CMK (cell line): ENCODE measurements at regions not wholly inside any gene's neighbourhood (a gene's known extent, or its start where the extent isn't known, plus 50 kb on each side); places are given as distances from the start of the nearest gene placed in this dataset.

Source experiments
- DNase-seq: peaks from one replicate; pipeline ENCODE4 v3.0.0-alpha.2; 2010; ENCODE audit warnings: low read depth

DNA sequence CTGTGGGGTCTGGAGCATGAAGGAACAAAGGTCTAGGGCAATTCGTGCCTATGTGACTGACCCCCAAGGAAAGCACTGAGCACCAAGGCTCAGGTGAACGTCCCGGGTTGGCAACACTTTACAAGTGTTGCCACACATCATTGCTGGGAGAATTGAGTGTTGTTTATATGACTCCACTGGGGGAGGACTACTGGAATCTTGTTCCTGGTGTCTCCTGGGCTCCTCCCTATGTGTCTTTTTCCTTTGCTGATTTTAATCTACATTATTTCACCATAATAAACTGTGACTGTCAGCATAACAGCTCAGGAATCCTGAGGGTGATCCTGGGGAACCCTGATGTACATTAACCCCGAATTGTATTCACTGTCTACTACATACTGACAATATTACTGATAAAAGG is 207.7 kb upstream of the BMP2 start:
- DNase-seq, result no peak

DNA sequence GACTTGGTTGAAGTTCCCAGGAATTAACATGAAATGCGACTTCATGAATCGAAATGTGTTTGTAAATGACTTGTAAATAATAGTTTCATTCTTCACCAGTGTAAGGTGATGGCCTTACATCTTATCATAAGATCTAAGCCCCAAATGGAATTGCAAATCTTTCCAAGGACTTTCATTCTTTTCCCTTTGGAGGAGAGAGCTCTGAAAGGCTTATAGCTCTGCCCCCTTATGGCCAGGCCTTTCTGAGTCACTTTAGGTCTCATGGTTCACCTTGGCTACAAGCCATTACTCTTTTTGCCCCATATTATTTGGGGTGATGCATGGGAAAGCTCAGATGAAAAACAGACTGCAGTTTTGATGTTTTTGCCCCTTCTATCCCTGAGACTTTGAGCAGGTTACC is 209.1 kb upstream of the BMP2 start:
- DNase-seq, result no peak

DNA sequence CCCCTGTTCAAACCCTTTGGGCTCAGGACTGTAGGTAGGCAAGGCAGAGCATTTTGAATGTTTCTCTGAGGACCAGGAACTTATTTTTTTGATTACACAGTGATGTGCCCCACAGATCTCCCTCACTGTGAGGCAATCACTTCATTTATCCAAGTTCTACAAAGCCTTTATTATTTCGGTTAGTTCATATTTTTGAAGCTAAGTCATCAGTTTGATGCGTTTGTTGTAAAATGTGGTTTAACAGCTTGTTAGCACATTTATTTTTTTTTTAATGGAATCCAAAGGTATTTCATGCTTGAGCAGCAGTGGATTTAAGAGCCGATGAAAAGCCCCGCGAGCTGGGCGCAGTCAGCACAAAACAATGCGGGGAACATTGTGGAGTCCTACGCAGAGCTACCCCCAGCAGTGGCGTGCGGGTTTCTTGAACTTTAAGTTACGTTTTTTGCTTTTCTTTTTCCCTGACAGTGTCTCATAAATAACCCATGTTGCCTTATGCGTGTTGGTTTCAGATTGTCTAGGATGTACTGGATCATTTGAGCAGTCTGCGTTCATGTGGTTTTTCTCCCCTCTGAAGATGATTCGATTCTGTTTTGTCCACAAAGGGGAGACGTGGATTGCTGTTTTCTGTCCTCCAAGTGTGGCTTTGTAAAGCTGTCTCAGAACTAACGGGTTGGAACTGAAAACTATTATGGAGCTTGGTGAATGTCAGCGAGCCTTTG is 233.6 kb upstream of the BMP2 start:
- no peak for DNase-seq

DNA sequence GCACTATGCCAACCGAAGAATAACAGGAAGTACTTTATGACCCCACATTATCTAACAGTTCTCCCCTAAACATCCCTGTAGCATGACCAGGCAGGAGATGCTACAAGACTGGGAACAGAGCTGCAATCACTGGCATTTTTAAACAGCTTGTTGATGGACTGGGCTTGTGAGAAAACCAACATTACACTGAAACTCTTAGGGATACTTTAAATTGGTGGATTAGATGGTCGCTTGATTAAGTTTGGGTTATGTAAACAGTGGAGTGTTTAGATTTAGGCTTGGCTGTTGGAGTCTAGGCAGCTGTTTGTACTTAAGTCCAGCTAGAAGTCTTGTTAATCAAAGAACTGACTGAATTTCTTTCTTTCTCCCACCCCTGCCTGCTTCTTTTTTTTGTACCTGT is 234.1 kb upstream of the BMP2 start:
- DNase-seq, result no peak

DNA sequence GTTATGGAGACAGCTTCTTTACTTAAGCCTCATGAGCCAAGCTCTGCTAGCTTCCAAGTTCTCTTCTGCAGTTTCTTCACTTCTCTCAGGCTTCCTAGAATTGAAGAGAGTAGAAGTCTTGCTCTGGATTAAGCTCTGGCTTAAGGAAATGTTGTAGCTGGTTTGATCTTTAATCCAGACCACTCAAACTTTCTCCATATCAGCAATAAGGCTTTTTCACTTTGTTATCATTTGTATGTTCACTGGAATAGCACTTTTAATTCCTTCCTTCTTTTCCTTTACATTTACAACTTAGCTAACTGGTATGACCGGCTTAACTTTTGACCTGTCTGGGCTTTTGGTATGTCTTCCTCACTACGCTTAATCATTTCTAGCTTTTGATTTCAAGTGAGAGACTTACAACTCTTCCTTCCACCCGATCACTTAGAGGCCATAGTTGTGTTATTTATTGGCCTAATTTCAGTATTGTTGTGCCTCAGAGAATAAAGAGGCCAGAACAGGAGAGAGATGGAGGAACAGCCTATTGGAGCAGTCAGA is 236.6 kb upstream of the BMP2 start:
- DNase-seq, result no peak

DNA sequence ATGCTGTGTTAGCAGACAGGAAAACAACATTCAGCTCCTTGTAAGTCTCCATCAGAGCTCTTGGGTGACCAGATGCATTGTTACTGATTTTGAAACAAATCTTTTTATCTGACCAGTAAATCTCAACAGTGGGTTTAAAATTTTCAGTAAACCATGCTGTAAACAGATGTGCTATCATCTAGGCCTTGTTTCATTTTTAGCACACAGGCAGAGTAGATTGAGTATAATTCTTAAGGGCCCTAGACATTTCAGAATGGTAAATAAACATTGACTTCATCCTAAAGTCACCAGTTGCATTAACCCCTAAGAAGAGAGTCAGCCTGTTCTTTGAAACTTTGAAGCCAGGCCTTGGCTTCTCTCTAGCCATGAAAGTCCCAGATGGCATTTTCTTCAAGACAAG is 237.2 kb upstream of the BMP2 start:
- no peak for DNase-seq

DNA sequence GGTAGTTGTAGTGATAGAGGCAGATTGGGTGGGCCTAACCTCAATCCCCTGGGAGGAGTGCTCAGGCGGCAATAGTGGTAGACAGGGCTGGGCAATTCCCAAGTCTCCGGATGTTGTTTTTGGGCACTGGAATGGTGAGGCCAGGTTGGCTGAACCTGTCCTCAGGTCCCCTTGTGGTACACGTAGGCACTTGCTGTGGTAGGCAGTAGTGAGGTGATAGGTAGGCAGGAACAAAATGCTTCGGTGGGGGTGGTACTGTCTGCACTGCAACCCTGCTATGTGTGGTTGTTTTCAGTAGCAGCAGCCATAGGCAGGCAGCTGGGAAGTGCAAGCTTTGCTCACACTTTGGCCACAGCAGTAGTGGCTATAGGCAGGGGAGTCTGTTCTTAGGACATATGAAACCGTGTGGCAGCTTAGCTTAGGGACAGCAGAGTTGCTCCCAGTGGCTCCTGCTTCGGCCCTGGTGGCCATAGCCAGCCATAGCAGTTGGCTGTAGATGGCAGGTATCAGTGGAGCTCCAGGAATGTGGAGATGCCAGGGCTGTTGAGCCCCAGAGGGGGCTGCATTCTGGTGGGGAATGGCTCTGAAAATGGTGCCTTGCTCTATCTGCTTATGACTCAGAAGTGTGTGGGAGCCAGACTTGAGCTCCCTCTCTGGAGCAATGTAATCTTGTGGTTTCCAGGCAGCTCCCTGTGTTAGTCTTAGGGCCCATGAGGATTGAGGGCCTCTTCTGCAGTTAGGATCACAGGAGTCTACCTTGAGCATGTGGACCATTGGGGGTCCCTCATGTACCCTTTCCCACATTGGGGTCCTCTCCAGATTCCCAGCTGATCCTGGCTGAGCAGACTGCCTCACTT is 241.8 kb upstream of the BMP2 start:
- DNase-seq, result no peak

DNA sequence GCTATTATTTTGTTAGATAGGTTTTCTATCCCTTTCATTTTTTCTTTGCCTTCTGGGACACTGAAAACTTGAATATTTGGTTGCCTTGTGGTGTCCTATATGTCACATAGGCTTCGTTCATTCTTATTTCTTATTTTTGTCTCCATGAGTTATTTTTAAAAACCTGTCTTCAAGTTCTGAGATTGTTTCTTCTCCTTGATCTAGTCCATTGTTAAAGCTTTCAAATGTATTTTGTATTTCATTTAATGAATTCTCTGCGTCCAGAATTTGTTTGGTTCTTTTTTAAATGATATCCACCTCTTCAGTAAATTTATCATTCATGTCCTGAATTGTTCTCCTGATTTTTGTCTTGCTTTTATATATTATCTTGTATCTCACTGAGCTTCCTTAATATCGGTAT is 243.2 kb upstream of the BMP2 start:
- no peak for DNase-seq

DNA sequence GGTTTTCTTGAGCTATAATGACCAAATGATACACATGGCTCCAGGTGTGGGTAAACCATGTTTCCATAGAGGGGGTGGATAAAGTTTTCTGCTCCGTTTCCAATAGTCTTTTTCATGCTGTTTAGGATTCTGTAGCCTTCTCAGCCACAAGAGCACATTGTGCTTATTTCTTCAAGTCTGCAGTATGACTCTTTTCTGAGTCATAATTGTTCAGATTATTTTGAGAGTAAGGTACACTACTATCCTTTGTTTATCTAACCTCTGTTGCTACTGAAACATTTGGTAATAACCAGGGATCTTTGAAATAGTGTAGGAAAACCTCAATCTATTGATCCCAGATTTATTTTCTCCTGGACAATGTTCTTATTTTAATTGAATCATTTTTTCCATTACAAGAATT is 247.9 kb upstream of the BMP2 start:
- DNase-seq, result no peak

DNA sequence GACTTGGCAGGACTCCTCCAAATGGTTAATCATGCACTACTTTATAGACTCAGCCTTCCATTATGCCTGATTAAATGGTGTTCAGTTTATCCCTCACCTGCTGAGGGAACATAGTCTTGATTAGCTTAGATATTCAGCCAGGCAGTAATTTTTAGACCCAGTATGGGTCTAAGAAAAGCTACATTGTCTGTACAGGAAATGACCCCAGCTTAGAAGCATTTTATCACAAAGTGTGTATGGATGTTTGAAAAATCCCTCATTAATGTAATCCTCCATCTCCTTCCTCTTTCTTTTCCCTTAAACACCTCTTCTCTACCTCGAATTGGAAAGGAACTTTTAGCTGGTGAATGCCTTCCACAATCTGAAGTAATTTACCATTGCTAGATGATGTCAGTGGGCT is 252.2 kb upstream of the BMP2 start:
- DNase-seq, result no peak

DNA sequence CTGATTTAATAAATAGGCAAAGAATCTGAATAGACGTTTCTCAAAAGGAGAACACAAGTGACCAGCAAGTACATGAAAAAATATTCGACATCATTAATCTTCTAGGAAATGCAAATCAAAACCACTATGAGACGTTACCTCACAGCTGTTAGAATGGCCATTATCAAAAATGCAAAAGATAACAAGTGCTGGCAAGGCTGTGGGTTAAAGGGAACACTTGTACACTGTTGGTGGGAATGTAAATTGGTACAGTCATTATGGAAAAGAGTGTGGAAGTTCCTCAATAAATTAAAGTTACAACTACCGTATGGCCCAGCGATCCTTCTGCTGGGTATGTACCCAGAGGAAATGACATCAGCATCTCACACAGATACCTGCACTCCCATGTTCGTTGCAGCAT is 253.9 kb upstream of the BMP2 start:
- no peak for DNase-seq

DNA sequence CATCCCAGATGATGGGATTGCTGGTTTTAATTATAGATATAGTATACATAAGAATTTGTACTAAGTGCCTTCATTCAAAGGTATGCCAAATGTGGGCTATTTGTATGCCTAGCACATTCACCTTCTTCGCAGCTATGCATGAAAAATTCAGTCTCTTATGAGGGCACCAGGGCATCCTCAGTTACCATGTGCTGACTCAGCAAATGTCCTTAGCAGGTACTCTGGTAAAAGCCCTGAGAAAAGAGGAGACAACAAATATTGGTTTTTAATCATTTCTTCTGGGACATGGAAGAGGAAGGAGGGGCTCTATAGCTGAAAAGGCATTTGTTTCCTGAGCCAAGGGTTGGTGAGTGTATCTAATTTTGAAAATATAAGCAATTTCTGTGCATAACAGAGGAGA is 258.1 kb upstream of the BMP2 start:
- no peak for DNase-seq

DNA sequence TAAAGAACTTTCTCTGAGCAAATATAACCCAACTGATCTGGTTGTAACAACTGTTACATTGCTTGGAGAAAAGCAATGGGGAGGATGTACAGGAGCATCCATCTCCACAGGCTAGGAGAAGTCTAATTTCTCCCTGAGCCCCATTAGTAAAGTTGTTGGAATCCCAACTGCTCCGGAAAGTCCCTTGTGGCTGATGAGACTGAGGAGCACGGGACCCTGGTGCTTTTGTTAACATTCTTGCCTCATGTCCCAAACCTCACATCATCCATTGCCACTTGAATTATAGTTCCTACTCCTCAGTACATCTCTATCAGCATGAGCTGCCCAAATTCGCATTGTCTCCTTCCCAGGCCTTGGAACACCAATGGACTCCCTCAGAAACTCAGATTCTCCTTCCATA is 260.6 kb upstream of the BMP2 start:
- DNase-seq, result no peak

DNA sequence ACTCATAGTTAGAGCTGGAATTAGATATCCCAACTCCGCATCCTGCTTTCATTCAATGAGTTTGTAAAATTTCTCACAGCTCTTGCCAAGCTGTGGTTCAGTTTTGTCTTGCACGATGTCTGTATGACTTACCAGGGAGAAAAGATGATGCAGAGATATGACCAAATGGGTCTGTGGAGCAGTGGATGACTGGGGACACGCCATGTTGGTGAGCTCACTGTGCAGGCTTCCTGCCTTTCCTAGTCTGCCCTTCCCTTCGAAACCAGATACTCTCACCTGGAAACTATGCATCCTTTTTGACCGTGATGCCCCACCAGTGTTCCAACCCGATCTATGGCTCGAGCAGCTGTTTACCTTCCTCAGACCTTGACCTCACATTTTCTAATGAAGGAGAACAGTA is 262.7 kb upstream of the BMP2 start:
- DNase-seq, result no peak

DNA sequence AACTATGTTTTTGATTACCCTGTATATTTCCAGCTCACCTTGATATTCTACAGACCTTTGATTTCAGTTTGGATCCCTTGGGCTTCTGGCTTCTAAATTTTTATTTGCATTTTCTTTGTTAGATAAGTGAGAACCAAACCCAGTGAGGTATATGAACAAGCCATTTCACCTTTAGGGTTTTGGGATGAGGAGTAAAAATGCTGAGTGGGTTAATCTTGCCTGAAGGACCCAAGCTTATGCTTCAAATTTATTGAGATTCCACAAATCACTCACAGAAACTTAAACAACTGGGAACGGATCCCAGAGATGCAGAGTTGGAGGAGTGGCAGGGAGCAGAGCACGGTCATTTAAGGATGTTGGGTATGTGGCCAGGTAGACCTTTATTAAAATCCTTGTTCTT is 263.3 kb upstream of the BMP2 start:
- no peak for DNase-seq

DNA sequence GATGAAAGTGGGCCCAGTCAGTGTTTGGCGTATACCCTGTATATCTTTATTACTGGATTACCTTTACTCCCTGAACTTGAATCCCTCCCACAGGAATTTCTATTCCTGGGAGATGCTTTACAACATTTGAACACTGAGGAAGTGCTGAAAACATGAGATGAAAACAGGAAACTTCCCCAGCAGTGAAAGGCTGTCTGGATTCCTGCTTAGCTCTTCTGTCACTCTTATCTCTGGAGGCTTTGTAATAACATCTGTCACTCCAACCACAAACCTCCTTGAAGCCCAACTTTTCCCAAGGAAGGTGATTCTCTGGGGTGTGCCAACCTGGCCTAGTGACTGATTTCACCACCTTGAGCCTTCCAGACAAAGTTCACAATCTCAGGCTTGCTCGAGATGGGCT is 264.5 kb upstream of the BMP2 start:
- DNase-seq, result no peak

DNA sequence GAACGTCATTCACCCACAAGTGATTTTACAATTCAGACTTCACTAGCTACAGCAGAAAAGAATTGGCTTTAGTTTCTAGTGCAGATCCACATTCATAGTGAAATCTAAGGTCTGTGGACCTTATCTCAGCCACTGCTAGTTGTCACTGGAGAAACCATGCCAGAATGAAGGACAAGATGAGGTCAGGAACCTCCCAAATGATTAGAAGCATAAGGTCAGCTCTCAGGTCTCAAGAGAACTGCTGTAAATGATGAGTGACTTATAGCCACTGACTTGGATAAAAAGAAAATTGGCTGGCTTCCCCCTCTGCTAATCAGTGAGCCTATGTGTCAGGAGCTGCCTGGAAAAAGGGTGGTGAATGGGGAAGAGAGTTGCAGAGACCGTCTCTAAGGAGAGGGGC is 265.3 kb upstream of the BMP2 start:
- DNase-seq, result no peak

DNA sequence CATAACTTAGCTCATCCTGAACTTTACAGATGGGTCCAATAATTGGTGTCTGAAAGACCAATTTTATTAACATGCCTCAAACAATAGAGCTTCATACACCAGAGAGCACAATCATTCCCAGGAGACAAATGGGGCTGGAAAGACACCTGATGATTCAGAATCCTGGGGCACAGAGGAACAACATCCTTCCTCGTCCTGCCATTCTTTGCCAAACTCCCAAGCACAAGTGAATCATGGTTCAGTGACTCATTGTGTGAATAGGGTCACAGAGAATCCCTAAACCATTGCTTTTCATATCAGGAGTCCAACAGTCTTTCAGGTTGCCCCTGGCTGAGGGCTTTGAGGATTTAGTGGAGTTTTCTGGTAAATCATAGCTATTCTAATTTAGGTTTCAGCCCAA is 266.4 kb upstream of the BMP2 start:
- no peak for DNase-seq

DNA sequence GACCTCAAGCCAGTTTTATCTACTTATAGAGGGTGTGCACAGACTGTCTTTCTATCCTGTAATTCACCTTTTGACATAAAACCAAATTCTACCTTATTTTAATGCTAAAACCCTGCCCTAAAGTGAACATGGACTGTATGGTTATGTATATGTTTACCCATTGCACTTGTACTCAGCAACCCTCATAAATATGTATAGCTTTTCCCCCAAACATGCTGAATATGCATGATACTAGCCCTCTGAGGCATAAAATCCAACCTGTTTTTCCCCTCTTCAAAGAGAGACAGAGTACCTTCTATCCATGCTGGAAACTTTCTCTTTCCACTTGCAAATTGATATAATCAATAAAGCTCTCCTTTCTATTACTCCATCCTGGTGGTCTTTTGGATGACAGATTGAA is 267.9 kb upstream of the BMP2 start:
- no peak for DNase-seq

DNA sequence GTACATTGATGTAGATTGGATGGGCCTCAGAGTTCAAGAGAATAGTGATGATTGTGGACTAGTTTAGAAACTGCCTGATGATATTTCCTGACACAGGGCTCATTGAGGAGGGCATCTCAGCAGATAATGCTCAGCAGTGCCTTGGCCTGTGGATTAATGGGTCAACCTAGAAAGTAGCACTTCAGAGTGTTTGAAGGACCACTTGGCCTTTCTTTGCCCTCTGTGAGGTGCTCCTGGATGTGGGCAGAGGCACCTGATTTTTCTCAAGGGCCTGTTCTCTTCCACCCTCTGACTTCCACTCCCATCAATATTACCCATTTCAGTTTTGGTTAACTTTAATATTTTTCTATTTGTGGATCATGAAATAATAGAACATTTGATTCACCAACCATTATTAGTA is 270.6 kb upstream of the BMP2 start:
- no peak for DNase-seq

DNA sequence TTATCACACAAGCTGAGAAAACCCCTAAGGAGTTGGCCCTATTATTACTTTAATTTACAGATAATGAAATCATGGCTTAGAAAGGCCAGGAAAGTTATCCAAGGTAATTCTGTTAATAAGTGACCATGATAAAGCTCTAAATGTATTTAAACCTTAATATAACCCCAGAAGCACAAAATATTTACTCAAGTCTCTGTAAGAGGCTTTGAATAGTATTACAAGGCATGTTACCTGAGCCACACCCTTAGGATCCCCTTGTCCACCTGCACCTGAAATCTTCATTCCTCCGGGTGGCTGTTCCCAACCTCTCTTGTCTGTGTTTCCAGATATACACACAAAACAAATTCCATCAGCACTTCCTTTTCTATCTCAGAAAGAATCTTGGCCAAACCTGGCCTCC is 271.6 kb upstream of the BMP2 start:
- no peak for DNase-seq

DNA sequence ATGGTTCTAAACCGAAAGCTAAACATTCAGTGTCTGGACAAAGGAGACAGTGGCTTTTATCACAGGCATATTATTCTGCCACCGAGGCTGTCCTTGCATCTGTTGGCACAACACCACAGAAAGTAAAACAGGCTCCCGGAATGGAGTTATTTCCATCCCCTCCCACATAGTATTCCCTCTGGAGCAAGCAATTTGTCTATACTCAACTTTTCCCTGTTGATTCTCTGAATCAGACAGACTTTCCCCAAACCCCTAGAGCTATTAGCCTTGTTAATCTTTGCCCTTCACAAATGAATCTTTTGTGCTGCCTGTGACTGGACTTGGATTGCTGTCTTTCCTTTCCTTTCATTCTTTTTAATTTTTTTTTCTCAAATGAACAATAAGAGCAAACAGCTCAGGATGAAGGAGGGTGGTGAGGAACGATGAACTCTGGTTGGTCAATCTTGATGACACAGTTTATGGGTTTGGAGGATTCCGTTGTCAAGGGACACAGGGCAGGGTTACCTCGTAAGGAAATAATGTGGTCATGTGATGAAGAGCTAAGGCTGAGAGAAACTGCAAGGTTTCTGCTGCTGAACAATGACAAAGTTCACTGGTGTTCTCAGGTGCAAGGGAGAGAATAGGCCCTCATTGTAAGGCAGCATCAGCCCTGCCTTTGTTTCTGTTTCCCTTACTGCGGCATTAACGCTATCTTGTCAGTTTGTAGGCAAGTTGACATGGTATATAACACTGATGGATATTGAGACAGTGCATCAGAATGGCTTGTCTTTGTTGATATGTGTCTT is 275.0 kb upstream of the BMP2 start:
- no peak for DNase-seq

DNA sequence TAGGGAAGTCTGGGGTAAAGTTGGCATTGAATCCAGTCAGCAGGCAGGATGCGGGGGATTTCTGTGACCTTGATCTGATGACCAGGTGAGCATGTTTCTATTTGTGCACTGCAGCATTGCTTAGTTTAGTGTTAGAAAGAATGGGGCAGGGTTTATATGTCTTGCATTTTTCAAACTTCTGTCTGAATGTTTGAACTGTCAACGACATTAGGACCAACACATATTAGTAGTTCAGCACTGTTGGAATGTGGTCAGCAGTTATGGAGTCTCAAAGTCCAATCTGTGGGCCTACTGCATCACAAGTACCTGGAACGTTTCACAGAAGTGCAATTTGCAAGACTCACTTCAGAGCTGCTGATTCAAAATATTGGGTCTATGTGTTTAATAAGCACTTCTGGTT is 276.6 kb upstream of the BMP2 start:
- DNase-seq, result no peak
